IMR-90 (cell line): ENCODE measurements at regions not wholly inside any gene's neighbourhood (a gene's known extent, or its start where the extent isn't known, plus 50 kb on each side); places are given as distances from the start of the nearest gene placed in this dataset.

ENCODE experiments used
- CHD1 ChIP-seq: IDR thresholded peaks from 2 replicates; pipeline ENCODE4 v1.6.1; 2012; ENCODE audit warnings: low read depth, low read length, improper control_type of control experiment
- ELK1 ChIP-seq: fragments of 150-350 bp; IDR thresholded peaks from 2 replicates; pipeline ENCODE4 v1.6.1; 2016; ENCODE audit warnings: low read depth, mild to moderate bottlenecking, low read length, moderate library complexity, borderline replicate concordance
- MAFK ChIP-seq: IDR thresholded peaks from 2 replicates; pipeline ENCODE4 v1.6.1; 2012; ENCODE audit warnings: low read depth, low read length, improper control_type of control experiment
- MAZ ChIP-seq: IDR thresholded peaks from 2 replicates; pipeline ENCODE4 v1.6.1; 2012; ENCODE audit warnings: low read depth, mild to moderate bottlenecking, low read length, improper control_type of control experiment, moderate library complexity, borderline replicate concordance
- MXI1 ChIP-seq: IDR thresholded peaks from 2 replicates; pipeline ENCODE4 v1.6.1; 2012; ENCODE audit warnings: low read depth, mild to moderate bottlenecking, low read length, moderate library complexity, borderline replicate concordance
- POLR2A ChIP-seq: IDR thresholded peaks from 2 replicates; pipeline ENCODE4 v1.6.1; 2012; ENCODE audit warnings: mild to moderate bottlenecking, low read depth, low read length
- RCOR1 ChIP-seq: IDR thresholded peaks from 2 replicates; pipeline ENCODE4 v1.6.1; 2012; ENCODE audit warnings: mild to moderate bottlenecking, low read length, improper control_type of control experiment; ENCODE audit not compliant: insufficient replicate concordance
- SMC3 ChIP-seq: fragments of 150-350 bp; IDR thresholded peaks from 2 replicates; pipeline ENCODE4 v1.6.1; 2016; ENCODE audit warnings: low read depth, mild to moderate bottlenecking, antibody characterized with exemption, low read length, moderate library complexity
- USF2 ChIP-seq: fragments of 150-350 bp; IDR thresholded peaks from 2 replicates; pipeline ENCODE4 v1.6.1; 2017; ENCODE audit warnings: mild to moderate bottlenecking, antibody characterized with exemption, low read length, low read depth
- TF ChIP-seq, protein P1 (sequence below): conservative IDR thresholded peaks from 2 replicates; pipeline ENCODE4 v1.5.1; 2012; ENCODE audit warnings: mild to moderate bottlenecking, low read depth, low read length, improper control_type of control experiment

DNA sequence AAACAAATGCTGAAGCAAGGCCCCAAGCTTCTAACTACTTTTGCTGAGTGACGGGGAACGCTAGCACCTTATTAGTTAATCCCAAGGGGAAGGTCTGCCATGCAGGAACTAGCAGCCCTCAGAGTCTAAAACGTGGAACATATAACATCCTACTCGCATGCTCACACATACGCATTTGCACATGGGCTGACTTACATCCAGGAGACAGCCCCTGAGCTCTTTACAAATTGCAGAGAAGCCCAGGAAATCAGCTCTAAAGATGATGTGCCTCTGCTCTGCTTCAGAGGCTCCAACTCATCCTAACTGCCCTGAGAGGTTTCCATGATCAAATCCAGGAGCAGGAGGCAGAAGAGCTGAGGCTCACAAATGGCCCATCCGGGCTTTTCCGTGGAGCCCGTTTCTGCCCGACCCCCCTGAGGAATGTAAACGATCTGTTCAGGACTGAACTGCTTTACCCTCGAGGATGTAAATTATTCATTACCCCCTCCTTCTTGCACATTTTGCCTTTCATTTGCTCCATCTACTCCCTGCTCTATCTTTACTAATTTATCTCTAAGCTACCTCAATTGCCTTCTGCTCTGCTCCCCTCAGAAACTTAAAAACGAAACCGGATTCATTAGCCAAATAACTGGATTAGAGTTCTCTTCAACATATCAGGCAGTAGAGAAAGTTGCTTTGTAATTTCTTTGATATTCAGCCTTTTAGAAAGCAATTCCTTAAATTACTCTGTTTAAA lies 141.9 kb upstream of the CCDC54 start:
- TF ChIP-seq RCOR1 (no peak), CHD1 (no peak), POLR2A (no peak), USF2 (no peak), MXI1 (no peak), MAFK (no peak), SMC3 (no peak), MAZ (no peak), ELK1 (no peak)
- TF ChIP-seq, protein P1, sequence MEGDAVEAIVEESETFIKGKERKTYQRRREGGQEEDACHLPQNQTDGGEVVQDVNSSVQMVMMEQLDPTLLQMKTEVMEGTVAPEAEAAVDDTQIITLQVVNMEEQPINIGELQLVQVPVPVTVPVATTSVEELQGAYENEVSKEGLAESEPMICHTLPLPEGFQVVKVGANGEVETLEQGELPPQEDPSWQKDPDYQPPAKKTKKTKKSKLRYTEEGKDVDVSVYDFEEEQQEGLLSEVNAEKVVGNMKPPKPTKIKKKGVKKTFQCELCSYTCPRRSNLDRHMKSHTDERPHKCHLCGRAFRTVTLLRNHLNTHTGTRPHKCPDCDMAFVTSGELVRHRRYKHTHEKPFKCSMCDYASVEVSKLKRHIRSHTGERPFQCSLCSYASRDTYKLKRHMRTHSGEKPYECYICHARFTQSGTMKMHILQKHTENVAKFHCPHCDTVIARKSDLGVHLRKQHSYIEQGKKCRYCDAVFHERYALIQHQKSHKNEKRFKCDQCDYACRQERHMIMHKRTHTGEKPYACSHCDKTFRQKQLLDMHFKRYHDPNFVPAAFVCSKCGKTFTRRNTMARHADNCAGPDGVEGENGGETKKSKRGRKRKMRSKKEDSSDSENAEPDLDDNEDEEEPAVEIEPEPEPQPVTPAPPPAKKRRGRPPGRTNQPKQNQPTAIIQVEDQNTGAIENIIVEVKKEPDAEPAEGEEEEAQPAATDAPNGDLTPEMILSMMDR, result no peak
